Epithelial cell of proximal tubule (primary cell): ENCODE measurements at regions not wholly inside any gene's neighbourhood (a gene's known extent, or its start where the extent isn't known, plus 50 kb on each side); places are given as distances from the start of the nearest gene placed in this dataset.

Experiments used
- DNase-seq: peaks from one replicate; pipeline ENCODE4 v3.0.0-alpha.2; 2011; ENCODE audit warnings: low read depth
- H3K4me3 ChIP-seq: 2 replicates; pipeline ENCODE4 v1.5.1; 2011; ENCODE audit warnings: low read depth, mild to moderate bottlenecking, low read length
- CTCF ChIP-seq: conservative IDR thresholded peaks from 2 replicates; pipeline ENCODE4 v1.5.1; 2012; ENCODE audit warnings: low read depth, mild to moderate bottlenecking, low read length

DNA sequence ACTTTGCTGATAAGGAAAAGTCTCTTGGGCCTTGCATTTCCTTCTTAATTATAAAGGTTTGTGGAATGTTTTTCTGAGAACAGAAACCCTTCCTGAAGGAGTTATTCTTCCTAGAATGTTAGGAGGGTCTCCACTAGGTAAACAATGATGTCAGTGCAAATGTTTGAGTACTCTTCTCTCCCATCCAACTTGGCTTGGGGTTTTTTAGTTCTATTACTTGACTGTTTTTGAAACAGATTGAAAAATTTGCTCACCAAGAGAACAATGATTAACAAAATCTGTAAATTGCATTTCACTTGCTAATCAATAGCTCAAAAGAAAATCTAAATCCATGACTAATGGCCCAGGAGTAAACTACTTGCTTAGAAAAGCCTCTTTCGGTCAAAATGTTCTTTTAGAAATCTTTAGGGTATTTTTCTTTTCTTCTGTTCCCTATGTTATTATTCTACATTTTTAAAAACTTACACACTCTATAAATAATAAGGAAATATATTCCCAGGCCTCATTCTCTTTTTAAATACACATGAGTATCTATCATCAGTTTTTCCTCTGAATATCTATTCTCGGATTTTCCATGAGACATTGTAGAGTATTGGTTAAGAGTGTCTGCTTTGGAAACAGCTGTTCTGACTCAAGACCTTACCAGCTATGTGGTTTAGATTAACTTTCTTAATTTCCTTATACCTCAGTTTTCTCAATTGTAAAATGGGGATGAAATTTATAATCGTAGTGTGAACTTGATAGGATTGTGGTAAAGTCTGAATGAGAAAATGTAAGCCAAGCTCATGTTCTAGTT, 234.2 kb upstream of the CITED2 start:
- no peak for TF ChIP-seq CTCF
- no peak for DNase-seq
- H3K4me3 ChIP-seq, result no peak overlapping the region

DNA sequence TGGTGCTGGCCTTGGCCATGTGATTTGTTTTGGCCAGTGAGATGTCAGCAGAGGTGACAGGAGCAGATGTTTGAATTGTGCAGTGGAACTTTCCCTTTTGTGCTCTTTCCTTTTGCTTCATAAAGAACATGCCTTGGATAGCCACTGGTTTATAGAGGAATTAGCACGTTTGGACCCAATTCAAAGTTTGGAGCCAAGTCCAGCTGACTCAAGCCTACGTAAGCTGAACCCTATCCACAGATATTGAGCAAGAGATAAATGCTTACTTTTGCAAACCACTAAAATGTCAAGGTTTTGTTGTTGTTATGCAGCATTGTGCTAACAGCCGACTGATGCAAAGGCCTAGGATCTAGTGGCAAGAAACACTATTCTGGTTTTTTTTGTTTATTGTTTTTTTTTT, 230.9 kb upstream of the CITED2 start:
- peak; percentile 35 for DNase-seq
- no peak overlapping the region for H3K4me3 ChIP-seq
- no peak for TF ChIP-seq CTCF

DNA sequence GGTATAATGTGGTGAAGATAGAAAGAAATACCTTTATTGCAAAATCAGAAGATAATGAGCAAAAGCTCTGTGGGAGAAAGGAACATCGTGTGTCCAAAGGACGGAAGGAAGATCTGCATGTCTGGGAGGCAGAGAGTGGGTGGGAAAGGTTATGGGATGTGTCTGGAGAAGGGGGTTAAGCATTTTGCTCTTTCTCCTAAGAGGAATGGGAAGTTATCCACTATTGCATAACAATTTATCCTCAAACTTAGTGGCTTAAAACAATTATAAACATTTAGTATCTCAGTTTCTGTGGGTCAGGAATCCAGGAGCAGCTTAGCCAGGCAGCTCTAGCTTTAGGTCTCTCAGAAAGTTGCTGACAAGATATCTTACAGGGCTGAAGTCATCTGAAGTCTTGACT, 229.1 kb upstream of the CITED2 start:
- DNase-seq, result no peak
- TF ChIP-seq CTCF, result no peak
- no peak overlapping the region for H3K4me3 ChIP-seq

- no peak for TF ChIP-seq CTCF
- no peak for DNase-seq
- H3K4me3 ChIP-seq, result no peak overlapping the region
Observed at GRCh38 chr6:139602577-139602976, 228.1 kb upstream of the CITED2 start.

GRCh38 chr6:139600919-139601475, 226.5 kb upstream of the CITED2 start:
- TF ChIP-seq CTCF, result no peak
- DNase-seq, result no peak
- H3K4me3 ChIP-seq, result no peak overlapping the region

DNA sequence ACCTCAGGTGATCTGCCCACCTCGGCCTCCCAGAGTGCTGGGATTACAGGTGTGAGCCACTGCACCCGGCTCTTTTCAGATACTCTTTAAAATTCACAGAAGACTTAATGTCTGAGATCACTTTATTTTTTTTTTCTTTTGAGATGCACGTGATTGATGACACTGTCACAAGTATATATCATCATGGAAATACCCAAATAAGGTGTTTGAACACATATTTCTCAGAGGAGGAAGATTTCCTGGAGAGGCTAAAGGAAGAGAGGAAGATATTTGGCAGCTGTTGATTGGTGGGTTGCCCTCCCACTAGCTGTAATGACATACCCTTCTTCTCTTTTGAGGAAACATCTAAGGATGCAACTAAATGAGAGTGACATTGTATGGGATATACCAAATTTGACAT, 225.9 kb upstream of the CITED2 start:
- no peak for TF ChIP-seq CTCF
- no peak overlapping the region for H3K4me3 ChIP-seq
- DNase-seq, result no peak
